DMS53 treated with DMSO at 0.1 percent for 48 hours (cell line): ENCODE measurements at regions not wholly inside any gene's neighbourhood (a gene's known extent, or its start where the extent isn't known, plus 50 kb on each side); places are given as distances from the start of the nearest gene placed in this dataset.
A peak's percentile ranks its signal among the peaks of the same experiment; 100 is the strongest.

Experiments
- DNase-seq: peaks from one replicate; lab custom pipeline; 2025; ENCODE audit not compliant: unreplicated experiment; lab: John Stamatoyannopoulos, UW

- DNase-seq = no peak
These were observed 131.4 kb upstream of the UBASH3B start for GRCh38 chr11:122523846-122524805.

DNA sequence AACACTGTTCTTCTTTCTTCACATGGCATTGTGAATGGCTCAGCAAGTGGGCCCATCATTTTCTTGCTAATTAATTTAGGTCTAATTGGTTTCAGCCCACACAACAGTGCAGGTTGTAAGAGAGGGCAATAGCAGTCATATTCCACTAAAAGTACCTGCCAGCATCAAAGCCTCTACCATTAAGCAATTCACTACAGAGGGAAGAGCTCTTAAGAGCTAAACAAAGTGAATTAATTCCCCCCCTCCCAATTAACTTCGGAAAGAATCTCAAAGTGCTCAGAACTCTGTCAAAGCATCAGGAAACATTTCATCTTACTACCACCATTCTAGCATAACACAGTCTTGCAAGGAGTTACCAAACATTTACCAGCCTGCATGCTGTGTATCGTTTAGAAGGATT is 133.9 kb upstream of the UBASH3B start:
- no peak for DNase-seq

DNA sequence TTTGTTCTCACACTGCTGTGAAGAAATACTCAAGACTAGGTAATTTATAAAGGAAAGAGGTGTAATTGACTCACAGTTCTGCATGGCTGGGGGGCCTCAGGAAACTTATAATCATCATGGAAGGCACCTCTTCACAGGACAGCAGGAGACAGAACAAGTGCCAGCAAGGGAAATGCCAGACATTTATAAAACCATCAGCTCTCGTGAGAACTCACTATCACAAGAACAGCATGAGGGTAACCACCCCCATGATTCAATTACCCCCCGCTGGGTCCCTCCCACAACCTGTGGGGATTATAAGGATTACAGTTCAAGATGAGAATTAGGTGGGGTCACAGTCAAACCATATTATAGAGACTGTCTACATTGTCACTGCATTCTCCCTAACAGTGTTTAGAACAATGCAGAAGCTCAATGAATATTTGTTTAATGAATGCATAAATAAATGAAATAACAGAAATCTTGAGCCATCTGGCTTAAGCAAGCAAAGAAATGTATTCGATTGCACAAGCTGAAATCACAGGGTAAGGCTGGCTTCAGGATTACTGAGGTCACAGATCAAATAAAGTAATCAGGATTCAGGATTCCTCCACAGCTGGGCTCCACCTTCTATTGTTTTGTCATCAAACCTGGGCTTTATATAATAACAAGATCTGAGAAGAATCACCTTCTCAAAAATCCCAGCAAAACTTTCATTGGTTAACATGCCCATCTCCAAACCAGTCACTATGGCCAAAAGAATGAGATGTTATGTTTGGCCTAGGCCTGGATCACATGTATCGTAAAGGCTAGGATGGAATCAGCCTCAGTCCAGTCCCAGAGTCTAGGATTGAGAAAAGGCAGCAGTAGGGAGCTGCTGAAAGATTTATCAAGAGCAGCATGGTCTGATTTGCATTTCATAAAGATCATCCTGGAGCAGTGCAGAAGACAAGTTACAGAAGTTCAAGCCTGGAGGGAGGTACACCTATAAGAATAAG is 137.8 kb upstream of the UBASH3B start:
- no peak for DNase-seq

DNA sequence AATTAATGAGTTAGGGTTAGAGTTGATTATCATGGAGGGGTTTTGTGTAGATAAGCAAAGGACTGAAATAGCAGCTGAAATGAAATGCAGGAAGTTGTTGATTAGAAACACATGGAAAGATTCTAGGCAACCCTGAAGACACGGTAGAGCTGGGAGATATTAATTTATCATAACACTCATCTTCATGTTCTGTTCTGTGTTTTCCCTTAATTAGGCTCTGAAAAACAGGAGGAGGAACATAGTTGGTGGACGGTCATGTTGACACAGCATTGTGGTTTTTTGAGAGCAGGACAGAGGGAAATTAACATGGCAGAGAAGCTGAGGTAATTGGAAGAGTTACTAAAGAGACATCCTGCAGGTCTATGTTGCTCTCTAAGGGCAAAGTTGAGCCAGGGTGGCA is 138.8 kb upstream of the UBASH3B start:
- DNase-seq = no peak

DNA sequence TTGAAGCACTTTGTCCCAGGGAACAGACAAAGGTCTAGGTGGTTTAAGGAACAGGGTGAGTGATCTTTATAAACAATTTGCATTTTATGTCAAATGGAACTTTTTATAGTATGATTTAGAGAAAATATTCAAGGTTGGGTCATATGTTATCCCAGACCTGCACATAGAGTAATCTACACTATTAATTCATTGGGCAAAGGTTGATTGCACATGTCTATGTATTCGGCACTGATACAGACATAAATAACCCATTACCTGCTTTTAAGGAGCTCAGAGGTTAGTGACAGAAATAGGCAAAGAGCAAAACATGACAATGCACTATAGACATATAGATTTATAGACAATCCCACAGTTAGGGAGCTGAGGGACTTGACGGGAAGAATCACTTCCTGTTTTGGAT is 141.5 kb upstream of the UBASH3B start:
- DNase-seq = no peak

GRCh38 chr11:122513328-122513727 is 142.2 kb upstream of the UBASH3B start:
- no peak for DNase-seq

DNA sequence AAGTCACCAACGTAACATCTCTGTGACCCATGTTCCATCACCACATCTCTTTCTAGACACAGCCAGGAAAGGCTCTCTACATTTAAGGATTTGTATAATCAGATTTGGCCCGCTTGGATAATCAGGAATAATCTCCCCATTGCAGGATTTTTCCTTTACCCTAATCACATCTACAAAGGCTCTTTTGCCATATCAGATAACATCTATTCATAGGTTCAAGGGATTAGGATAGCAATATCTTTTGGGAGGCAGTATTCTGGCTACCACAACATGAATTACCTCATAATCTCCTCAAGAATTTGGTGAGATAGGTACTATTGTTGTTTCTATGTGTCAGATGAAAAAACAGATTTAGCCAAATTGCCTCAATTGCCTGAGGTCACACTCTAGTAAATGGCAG is 142.8 kb upstream of the UBASH3B start:
- no peak for DNase-seq

- DNase-seq = no peak
These were observed 145.6 kb upstream of the UBASH3B start for GRCh38 chr11:122509899-122510298.

DNA sequence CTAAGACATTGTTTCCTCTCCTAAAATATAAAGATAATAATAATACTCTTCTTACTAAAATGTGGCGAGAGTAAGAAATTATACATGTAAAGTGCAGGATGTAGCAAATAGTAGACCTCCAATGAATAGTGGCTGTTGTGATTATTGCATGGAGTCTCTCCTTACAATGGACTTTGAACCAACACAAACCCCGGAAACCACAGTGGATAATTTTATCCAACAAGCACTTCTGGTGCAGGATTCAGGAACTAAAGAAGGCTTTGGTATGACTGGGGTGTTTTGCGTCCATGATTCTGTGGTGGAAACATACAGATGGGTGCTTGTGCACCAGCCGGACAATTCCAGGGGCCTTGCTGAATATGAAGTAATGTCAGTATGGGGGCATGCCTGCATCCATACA is 146.4 kb upstream of the UBASH3B start:
- no peak for DNase-seq

DNA sequence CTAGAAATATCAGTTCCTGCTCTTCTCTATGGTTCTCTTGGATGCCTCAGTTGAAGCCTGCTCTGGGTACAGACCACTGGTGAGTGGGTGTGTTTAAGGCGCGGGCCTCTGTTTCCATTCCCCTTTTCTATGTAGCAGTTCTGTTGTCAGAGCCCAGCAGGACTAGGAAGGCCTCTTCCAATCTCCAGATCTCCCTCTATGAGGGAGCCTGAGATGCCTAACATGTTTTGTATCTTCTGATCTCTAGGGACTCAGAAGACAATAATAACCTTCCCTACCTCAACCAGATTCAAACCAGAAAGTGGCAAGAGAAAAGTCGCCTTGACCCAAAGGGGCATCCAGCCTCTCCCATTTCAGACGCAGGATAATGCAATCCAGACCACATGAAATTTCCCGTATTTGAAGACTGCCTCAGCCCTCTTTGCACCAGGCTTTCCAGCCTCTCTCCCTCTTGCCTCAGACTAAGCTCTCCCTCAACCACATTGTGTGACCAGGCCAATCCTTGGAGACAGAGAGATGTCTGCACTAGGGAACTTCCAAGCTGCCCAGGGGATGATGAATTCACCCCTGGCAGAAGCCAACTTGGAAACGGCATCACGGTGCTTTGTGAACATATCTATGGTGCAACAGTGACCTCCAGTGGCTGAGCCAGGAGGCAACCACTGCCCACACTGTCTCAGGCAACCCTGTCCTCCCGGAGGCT is 150.1 kb upstream of the UBASH3B start:
- peak; percentile 46 for DNase-seq

DNA sequence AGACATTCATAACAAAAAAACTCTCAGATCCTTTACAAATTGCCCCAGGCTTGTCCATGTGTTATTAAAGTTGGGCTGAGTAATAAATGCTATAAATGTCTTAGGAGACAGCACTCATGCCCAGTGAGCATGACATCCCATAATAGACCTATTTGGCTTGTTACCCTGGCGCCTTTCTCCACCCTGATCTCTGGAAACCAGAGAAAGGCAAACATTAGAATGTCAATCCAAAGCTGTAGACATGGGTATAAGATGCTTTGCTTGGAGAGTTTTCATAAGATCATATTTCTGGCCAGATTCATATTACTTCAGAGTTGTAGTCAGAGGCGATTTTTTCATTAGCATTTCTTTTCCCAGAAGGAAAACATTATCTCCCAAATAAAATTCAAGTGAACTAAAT is 161.3 kb upstream of the UBASH3B start:
- no peak for DNase-seq

DNA sequence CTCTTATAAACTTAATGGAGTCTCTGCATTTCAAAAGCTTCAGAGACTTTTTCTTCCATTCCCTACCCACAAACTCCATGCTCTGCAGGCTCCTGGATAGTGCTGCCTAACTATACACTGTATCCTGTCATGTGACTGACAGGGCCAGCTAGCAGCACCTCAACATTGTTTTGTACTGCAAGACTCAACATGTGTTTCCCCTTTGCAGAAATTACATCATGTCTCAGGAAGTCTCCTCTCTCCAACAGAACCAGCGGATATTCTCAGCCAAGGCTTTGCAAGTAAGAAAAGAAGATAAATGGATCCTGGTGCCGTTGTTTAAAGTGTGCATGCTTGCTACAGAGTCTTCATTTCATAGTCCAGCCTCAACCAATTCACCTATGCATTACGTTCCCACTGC is 164.0 kb upstream of the UBASH3B start:
- DNase-seq = no peak

GRCh38 chr11:122488892-122489706 is 166.4 kb upstream of the UBASH3B start:
- no peak for DNase-seq

GRCh38 chr11:122487669-122488068 is 167.9 kb upstream of the UBASH3B start:
- no peak for DNase-seq

DNA sequence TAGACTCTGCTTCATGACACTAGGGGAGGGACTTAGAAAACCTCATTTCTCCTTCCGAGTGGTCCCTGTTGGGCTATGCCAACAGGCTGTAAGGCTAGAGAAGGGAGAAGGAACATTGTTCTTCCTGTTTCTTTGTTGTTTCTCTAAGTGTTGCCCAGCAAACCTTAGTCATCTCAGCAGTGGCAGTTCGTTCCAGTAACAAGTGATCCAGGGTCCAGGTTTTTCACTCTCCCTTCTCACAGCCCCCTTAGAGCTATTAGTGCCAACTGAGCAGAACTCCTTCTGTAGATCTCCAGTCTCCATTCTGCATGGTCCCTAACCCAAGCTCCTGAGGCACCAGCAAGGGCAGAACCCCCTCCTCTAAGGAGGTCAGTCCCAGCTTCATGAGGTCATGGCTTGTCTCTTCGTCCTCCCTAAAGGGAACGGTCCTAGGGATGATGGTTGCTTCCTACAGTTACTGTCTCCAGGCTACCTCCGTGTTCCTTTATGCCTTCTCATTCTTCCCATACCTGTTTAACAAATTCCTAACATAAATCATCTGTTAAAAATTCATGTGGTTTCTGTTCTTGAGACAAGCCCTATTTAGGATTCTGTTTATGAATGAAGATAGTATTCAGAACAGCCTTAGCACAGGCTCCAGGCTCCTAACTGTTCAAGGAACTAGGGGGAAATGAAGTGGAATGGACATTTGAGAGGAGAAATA is 168.6 kb upstream of the UBASH3B start:
- no peak for DNase-seq

- DNase-seq = no peak
These were observed 176.5 kb upstream of the UBASH3B start for GRCh38 chr11:122478986-122479385.

DNA sequence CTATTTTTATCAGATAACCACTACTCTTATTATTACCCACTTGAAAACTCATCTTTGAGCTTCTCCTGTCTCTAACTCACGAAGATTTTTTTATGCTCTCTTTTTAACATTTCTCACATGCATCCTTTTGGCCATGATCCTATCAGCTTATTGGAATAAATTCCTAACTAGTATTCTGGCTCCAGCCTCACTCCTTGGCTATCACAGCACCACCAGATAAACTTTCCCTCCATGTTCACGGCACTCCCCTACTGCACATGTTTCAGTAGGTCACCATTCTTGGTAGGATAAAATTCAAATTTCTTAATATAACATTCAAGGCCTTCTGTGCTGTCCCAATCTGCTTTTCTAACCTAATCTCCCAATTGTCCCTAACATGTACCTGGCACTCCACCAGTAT is 186.6 kb upstream of the UBASH3B start:
- DNase-seq = no peak

GRCh38 chr11:122463530-122463929 is 192.0 kb upstream of the UBASH3B start:
- DNase-seq = no peak

GRCh38 chr11:122459064-122459463 is 196.5 kb upstream of the UBASH3B start:
- DNase-seq = no peak

- DNase-seq = no peak
These were observed 201.9 kb upstream of the UBASH3B start for GRCh38 chr11:122453586-122453985.
